GM03348 (cell line): ENCODE measurements at regions not wholly inside any gene's neighbourhood (a gene's known extent, or its start where the extent isn't known, plus 50 kb on each side); places are given as distances from the start of the nearest gene placed in this dataset.

Source experiments
- DNase-seq: peaks from one replicate; pipeline ENCODE4 v3.0.0; 2012; ENCODE audit warnings: low spot score

DNA sequence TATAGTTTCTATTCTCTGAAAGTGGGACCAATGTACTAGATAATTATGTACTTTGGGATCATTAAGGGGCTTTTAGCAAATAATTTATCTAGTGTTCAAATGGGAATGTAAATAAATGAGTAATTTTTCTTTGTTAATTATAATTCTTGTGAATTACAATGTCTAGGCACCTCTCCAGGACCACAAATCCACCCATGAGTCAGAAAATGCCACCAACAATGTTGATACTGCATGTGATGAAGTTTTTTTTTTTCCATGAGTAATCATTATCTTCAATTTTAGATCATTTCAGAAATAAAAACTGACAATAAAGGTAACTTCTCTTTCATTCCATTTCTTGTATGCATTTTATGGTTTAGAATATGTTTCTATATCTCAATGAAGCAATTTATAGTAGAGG lies 470.3 kb downstream of the VRK1 start:
- DNase-seq = no peak

DNA sequence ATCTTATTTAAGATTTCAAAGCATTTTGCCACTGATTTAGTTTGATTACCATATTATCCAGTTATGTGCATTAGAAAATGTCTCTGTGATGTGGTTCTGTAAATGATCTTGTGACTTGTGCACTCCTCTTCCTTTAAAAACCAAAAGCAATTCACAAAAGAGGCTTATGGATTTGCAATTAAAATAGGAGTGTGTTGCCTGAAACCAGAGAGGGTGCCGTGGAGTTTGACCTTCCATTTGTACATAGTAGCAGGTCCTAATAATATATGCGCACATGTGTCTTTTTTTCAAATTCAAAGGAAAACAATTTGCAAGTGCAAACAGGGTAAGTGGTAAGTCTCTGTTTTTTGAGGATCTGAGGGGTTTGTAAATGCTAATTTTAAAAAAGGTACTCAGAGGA lies 470.9 kb downstream of the VRK1 start:
- no peak for DNase-seq

DNA sequence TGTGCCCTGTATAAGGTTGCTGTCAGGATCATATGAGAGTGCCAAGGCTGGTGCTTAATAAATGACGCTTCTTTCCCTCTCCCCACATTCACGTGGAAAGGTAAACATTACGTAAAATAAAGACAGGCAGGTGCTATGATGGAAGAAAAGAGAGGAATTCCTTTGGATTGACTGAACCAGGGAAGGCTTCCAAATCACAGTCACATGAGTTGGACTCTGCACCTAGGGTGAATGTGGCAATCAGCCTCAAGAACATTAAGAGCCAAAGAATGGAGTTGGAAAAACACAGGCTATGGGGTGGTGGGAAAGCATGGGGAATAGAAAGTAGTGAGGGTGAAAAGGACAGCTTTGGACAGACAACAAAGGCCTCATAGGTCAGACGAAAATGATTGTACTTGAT lies 473.1 kb downstream of the VRK1 start:
- no peak for DNase-seq

DNA sequence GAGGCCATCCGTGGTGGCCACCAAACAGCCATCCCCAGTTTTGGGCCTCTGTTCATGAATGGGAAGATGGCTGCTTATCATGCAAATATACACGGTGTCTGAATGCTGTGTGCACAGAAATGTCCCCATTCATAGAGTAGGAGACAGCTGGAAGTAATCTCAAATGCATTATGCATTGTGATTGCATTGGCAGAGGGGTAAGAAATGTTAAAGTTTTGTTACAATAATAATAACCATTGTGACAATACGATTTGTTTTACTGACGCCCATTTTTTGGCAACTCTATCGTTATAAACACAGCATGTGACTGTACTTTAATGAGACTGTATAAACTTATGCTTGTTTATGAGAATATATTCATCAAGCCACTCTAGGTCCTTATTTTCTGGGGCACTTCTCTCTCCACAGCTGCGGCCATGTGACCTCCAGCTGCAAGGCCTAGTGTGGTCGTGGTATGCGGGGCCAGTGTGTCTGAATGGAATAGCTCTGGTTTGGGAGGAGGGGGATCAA lies 474.3 kb downstream of the VRK1 start:
- DNase-seq = no peak

DNA sequence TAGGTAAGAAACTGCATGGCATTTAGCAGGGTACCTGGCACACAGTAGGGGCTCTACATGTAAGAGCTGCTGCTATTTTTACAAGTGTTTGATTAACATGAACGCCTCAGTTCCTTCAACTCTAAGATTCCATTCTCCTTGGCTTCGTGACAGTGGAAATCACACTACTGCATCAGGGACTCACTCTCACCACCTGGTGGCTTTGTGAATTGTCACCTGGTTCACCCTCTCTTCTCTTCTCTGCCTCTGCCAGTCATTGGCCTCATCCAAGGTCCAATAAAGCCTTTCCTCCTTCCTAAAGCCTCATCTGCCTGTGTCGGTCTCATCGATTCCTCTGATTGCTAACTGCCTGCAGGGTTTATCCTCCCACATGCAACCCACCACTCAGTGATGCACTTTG lies 476.4 kb downstream of the VRK1 start:
- DNase-seq = no peak

DNA sequence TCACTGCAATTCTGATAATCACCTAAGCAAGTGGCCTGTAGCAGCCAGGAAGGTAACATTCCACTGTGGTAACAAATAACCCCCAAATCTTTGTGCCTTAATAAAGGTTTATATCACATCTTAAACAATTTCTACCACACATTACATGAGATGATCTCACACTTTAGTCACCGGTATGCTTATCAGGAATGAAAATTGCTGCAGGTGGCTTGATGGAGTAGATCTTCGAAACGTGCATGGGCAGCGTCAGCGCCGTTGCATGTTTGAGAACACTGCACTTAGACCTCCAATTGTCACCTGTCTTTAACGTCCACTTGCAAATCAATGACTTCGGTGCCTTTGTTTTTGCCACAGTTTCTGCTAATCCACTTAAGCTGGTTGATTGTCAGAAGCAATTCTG lies 477.4 kb downstream of the VRK1 start:
- no peak for DNase-seq

DNA sequence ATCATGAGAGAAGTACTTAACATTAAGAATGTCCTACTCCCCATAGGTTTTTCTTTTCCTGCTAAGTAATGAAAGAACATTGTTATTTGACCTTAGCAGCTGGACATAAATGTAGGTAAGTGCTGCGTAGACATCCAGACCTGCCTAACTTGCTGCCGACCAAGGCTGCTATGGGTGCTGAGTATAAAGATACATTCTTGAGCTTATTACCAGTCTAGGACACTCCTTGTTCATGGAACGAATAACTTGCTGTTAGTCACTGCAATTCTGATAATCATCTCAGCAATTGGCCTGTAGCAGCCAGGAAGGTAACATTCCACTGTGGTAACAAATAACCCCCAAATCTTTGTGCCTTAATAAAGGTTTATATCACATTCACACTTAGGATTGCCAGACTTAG lies 478.1 kb downstream of the VRK1 start:
- DNase-seq = no peak

DNA sequence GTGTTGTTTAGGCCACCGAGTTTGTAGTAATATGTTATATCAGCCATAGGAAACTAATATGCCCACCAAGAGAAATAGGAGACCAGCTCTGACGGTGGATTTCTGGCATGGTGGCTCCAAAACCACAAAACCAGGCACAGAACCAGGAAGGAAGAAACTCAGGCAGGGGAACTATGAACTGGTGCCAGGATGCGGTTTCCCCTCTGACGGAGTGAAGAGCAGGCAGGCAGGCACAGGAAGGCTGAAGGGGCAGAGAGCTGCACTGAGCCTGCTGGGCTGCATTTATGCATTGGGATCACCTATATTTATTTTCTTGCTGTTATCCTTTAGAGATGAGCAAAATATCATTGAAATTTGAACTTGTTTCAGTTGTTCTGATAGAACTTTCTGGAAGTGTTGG lies 479.4 kb downstream of the VRK1 start:
- DNase-seq = no peak

DNA sequence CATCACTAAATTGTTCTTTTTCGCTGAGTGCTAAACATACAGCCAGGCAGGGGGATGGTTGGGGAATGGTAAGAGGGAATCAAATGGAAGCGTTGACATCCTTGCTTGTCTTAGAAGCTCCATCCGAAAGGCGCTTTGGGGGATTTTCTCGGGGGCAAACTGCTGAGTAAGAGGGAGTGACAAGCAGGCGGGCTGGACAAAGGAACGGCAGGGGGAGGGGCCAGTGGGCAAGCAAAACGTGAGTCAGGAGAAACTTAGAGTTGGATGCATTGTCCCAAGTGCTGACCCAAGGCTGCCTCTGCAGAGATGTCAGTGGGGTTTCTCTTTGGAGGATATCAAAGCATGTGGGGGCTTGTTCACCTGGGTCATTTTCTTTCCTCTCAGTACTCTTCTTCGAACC lies 480.5 kb downstream of the VRK1 start:
- no peak for DNase-seq

DNA sequence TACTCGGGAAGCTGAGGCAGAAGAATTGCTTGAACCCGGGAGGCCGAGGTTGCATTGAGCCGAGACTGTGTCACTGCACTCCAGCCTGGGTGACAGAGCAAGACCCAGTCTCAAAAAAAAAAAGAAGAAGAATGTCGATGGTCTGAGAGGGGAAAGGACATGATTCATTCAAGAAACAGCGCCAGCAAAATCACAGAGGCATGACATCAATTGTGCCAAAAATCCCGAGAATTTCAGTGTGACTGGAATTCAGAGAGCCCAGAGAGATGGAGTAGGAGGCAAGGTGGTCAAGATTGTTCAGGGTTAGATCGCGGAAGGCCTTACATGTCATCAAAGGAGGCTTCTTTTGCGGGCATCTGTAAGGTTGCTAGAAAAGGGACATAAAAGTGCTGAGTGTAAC lies 483.3 kb downstream of the VRK1 start:
- no peak for DNase-seq

DNA sequence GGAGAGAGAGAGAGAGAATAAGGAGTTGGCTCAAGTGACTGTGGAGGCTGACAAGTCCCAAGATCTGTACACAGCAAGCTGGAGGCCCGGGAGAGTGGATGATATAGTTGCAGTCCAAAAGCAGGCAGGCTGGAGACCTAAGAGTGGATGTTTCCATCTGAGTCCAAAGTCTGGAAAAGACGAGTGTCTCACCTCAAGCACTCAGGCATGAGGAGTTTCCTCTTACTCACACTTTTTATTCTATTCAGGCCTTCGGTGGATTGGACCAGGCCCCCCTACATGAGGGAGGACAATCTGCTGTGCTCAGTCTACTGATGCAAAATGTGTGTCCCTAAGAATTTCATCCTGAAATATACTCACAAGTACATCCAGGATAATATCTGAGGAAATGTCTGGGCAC lies 484.6 kb downstream of the VRK1 start:
- DNase-seq = no peak

DNA sequence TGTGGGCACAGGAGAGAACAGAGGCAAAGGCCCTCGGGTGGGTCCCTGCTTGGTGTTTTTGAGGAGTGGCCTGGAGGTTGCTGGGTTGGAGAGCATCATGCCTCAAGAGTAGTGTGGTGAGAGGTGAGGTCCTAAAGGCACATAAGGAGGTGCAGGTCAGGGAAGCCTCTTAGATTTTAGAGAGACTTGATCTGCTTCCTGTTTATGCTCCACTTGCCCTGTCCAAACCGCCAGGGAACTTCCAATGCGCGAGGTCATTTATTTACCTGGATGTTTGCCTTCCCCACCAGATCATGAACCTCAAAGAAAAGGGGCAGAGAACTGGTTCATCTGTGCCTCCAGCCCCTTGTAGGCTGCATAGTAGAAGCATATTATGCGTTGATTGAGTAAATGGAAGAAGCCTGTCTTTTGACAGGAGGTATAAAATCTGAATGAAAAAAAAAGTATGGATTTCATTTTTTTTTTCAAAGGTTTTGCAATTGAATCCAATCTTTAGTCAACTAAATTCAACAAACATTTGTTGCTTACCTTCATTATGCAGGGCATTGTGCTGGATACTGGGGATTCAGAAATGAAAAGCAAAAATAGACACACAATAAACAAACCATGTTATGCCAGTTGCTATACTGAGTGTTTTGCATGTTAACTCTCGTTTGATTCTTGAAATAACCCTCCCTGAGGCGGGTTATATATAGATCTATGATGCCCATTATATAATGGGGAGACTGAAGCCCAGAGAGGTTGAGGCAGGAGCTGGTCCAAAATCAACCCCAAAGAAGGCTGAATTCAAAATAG lies 485.2 kb downstream of the VRK1 start:
- no peak for DNase-seq

DNA sequence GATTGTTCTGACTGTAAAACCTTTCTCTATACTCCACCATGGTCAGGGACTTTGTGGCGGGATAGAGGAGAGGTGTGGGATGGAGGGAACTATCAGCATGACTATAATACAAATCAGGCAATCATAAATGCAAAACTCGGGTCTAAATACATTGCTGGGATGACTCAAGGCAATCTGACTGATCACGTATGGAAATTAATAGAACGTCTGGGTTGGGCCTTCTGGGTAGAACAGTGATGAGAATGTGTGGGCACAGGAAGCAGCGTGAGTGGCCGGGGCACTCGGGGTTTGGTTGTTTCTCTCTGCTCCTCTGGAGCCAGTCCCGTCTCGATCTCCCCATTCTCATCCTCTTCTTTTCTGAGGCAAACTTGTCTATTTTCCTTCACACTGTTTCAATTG lies 485.8 kb downstream of the VRK1 start:
- DNase-seq = no peak

DNA sequence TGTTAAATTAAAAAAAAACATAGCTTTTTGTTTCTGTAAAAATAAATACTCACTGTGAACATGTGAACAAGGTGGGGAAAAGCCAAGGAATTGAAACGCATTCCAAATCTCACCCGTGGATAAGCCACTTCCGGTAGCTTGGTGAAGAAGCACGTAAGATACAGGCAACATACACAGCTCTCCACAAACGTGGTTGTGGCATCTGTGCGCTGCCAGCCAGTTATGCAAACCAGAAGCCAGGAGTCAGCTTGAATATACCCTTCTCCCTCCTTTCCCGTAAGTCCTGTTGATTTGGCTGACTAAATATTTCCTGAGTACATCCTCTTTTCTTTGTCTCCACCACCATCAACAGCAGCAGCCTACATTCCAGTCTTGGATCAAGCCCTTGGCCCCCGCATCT lies 486.2 kb downstream of the VRK1 start:
- DNase-seq = no peak

DNA sequence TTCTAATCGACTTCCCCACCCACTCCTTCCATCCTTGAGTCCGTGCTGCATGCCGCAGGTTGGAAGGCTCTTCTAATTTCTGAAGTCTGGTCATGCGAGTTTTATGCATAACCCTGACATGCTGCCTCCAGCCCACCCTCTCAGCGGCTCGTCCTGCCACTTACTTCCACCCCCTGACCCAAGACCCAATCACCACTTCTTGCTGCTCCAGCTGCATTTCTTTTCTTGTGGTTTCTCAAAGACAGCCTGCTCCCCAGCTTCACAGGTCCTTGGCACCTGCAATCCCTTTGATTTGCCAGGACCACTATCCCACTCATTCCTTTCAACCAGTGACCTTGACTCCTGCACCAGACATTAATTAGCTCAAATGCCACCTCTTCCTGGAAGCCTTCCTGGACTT lies 486.7 kb downstream of the VRK1 start:
- DNase-seq = no peak

DNA sequence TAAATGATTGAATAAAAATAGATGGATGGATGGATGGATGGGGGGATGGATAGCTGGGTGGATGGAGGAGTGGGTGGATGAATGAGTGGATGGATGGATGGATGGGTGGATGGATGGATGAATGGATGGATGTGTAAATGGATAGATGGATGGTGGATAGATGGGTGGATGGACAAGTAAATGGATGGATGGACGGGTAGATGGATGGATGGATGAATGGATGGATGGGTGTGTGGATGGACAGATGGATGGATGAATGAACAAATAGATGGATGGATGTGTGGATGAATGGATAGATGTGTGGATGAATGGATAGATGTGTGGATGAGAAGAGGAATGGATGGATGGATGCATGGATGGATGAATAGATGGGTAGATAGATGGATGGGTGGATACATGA lies 490.8 kb downstream of the VRK1 start:
- DNase-seq = no peak

DNA sequence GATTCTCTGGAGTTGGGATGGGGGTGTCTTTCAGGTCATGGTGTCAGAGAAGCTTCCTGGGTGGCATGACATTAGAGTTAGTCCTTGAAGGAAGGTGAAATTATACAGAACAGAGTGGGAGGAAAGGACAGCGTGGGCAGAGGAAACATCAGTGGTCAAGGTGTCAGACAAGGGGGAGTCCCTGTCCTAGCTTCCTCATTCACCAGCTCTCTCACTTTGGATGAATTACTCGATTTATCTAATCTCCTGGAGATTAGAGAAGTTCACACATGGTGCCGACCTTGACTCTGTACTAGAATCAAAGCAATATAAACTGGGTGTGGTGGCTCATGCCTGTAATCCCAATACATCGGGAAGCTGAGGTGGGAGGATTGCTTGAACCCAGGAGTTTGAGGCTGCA lies 492.9 kb downstream of the VRK1 start:
- no peak for DNase-seq

DNA sequence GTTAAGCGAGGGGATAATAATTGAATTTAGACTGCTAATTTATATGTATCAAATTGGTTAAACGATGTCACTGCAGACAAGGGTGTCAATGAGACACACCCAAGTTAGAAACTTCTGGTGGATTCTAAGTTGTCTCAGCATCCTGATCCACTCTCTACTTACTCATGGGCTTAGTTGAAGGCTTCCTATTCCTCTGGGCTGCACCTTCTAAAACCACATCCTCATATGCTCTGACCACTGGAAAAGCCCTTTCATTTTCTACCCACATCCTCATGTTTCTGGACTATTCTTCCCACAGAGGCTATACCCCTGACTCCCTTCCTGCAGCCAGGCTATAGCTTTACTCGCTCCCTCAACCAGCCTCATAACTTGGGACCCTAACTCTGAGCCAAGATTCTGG lies 493.8 kb downstream of the VRK1 start:
- DNase-seq = no peak

DNA sequence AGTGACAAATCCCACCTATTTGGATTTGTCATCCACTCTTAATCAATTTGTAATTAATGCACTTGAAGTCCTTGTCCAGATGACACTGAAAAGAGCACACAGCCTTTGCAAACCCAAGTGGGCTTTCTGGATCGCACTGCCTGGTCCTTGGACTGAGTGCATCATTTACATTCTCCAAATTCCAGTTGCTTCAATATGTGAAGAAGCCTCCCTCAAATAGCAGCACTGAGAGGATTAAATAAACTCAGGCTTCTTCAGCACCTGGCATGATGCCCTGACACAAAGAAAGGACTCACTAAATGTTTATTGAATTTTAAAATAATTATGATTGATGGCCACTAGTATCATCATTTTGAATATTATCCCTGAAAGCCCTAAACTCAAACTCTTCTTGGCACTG lies 496.5 kb downstream of the VRK1 start:
- DNase-seq = no peak

DNA sequence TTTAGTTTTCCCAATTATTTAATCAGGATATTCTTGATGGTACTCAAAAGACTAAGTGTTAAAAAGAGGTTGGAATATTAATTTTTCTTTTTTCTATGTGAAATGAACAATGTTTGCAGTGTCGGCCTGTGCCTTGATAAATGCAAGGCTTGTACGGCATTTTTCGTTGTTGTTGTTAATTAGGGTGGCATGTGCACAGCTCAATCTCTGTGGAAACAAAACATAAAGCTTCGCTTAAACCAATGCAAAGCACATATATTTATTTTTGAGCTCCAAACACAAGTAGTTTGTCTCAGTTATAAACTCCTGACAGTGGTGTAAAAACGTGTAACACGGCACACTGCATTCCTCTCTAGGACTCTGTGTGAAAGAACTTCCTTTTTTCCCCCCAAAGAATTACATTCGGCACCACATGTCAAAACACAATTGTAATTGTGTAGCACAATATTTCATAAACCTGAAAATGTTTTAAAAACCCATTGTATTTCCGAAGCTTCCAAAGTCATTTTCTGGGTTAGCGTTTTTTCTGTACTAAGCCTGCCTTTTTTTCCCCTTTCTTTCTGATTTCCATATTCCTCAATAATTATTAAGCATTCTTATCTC lies 498.0 kb downstream of the VRK1 start:
- no peak for DNase-seq

DNA sequence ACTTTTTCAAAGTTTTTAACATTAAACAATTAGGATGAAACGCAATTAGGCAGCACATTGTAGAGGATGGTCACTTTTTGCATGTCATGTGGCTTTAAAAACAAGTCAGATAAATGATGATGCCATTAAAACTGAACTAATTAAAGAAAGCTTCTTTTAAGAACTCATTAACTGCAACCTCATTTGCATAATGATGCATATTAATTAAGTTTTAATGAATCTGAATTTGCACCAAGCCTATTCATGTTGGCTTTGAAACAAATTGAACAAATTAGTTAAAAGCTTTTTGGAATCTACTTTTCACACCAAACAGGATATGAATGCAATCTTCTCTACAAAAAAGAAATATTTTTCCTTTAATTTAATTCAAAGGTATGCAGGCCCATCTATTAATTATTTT lies 499.0 kb downstream of the VRK1 start:
- DNase-seq = no peak

DNA sequence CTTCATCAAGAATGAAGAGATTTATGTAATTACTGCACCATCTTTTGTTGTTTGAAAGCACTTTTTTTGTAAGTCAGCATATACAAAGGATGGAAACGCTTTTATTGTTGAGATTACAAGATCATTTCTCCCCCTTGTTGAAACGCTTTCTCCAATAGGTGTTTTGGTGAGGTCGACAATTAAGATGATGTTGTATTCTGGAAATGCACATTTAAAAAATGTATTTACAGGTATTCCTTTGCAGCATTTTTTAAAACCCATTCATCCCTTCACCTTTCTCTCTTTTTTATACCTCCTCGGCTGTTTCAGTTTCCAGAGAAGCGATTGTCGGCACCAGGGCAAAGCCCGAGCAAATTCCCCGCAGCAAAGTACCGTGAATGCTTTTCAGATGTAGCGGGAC lies 499.9 kb downstream of the VRK1 start:
- DNase-seq = no peak

DNA sequence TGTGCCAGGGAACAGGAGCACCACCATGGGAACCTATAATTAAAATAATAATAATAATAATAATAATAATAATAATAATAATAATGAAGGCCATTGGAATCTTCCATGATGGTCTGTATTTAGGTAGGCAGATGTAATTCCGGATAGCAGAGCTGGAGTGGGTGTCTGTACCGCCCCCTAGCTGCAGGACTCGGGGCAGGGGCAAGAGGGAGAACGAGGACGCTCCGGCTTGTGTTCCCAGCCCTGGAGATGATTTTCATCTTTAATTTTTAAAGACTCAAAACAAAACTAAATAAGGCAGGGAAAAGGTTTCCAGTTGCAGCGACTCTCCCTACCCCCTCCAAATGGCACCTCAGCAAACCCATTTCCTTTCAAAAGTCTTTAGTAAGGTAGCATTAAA lies 501.1 kb downstream of the VRK1 start:
- no peak for DNase-seq

DNA sequence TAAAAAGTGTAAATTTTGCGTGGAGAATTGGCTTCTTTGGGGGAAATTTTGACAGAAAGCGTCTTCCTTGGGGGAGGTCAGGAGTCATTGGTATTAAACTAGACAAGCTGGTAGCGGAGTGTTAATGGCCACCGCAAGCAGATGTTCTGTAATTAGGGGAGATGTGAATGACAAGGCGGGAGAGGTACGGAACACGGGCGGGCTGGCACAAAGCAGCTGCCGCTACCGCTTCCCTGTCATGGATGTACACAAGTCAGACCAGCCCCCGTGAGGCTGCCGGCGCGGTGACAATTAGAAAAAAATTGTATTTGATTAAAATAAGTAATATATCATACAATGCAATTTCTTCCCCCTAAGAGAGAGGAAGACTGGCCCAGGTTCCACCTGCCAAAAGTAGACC lies 501.6 kb downstream of the VRK1 start:
- DNase-seq = no peak
